Activated CD4-positive, alpha-beta memory T cell treated with anti-CD3 and anti-CD28 coated beads, Interleukin-2, amount 10 ng/mL, durations not matched to agents 7 days and 5 days (primary cell): ENCODE measurements at regions not wholly inside any gene's neighbourhood (a gene's known extent, or its start where the extent isn't known, plus 50 kb on each side); places are given as distances from the start of the nearest gene placed in this dataset.
"Not testable (repeated sequence)": the region's sequence is repeated elsewhere in the genome, so short reads cannot be mapped to it uniquely, and the experiment has no call there.

Experiments
- CTCF ChIA-PET: fragments of 350-600 bp; sonication (Branson Sonifier 250); formaldehyde crosslinking; loops from one replicate; lab custom pipeline; 2021; ENCODE audit warnings: antibody characterized with exemption, inconsistent platforms; lab: Charles Lee
- POLR2A ChIA-PET: fragments of 350-600 bp; sonication (Branson Sonifier 250); formaldehyde crosslinking; loops from one replicate; lab custom pipeline; 2021; ENCODE audit warnings: antibody characterized with exemption; lab: Charles Lee
- DNase-seq: peaks from one replicate; pipeline ENCODE4 v3.0.0-alpha.2; 2020
- H3K27ac Mint-ChIP-seq: one replicate; pipeline ENCODE4 v1.8.0; 2021; ENCODE audit warnings: mild to moderate bottlenecking, mixed read lengths
- H3K27me3 Mint-ChIP-seq: one replicate; pipeline ENCODE4 v1.8.0; 2021; ENCODE audit warnings: mixed read lengths
- H3K36me3 Mint-ChIP-seq: one replicate; pipeline ENCODE4 v1.8.0; 2021; ENCODE audit warnings: low read depth, mixed read lengths
- H3K4me1 Mint-ChIP-seq: one replicate; pipeline ENCODE4 v1.8.0; 2021; ENCODE audit warnings: mixed read lengths
- H3K4me3 Mint-ChIP-seq: one replicate; pipeline ENCODE4 v1.8.0; 2021; ENCODE audit warnings: mild to moderate bottlenecking, mixed read lengths
- H3K9me3 Mint-ChIP-seq: one replicate; pipeline ENCODE4 v1.8.0; 2021; ENCODE audit warnings: mixed read lengths

DNA sequence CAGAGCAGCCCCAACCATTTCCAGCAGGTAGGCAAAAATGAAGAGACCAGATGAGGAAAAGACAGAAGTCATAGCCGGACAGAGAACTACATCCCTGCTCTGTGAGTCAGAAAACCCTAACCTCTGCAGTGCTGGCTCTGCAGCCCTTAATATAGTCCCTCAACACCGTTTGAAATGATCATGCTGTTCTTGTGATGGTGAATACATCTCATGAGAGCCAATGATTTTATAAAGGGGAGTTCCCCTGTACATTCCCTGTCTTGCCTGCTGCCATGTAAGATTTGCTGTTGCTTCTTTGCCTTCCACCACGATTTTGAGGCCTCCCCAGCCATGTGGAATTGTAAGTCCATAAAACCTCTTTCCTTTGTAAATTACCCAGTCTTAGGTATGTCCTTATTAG lies 216.8 kb upstream of the RFX3 start:
- ChIA-PET POLR2A (no interaction called here), CTCF (no interaction called here)
- peaks cover 2% of the 10 kb centered on the region for H3K9me3 Mint-ChIP-seq
- no peaks in the 10 kb centered on the region for H3K36me3 Mint-ChIP-seq
- H3K4me1 Mint-ChIP-seq = peaks cover 15% of the 10 kb centered on the region
- no peak for DNase-seq
- peaks cover 4% of the 10 kb centered on the region for H3K27me3 Mint-ChIP-seq
- H3K27ac Mint-ChIP-seq = no peak overlapping the region
- no peak overlapping the region for H3K4me3 Mint-ChIP-seq

DNA sequence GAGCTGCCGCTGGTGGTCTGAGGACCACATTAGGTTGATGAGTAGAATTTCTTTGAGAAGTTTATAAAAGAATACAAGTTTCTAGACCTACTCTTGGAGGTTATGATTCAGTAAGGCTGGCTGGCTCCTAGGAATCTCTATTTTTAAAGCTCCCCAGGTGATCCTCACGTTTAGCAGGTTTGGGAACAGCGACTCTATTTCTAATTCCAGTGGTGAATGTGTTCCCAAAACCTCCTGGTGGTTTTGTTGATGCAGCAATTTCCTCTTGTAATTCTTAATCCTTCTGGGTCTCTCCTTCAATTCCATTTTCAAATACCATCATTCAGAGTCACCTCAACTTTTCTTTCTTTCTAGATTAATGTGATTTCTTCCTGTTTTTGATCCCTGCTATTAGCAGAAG lies 215.9 kb upstream of the RFX3 start:
- CTCF ChIA-PET = no interaction called here
- Mint-ChIP-seq H3K4me1 (peaks cover 15% of the 10 kb centered on the region), H3K27me3 (peaks cover 4% of the 10 kb centered on the region), H3K4me3 (no peak overlapping the region), H3K36me3 (no peaks in the 10 kb centered on the region), H3K27ac (no peak overlapping the region), H3K9me3 (peaks cover 2% of the 10 kb centered on the region)
- no peak for DNase-seq
- POLR2A ChIA-PET = interaction anchor here (1.1 kb wide), 1 partner anchor 215 kb away, joined by 3 read pairs; no protein-coding TSS in a partner anchor

DNA sequence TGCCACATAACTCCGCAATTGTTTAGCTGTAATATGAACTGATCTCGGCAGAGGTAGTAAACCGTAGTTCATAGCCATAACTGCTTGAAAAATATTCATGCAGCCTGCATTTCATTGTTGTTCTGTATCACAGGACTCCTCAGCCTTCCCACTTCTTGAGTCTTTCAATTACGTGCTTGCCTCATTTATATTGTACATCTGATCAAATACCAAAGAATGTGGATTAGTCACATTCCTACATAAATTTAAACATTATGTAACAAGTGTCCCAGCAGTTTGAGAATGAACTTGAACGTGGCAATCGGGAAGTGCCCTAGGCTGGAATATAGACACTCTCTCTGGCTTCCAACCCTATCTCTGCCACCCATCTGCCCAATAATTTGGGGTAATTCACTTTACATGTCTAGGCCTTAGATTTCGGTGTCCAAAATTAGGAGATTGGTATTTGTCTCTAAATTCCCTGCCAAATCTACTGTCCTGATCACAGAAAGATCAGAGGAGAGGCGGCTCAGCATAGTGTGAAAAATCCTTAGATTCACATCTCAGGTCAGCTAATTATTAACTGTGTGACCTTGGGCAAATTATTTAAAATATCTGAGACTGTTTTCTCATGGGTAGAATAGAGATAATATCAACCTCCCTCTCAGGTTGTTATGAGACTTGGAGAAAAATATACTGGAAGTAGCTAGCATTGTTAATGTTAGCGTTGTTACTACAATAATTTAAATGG lies 215.1 kb upstream of the RFX3 start:
- ChIA-PET POLR2A (interaction anchor here (1.1 kb wide), 1 partner anchor 214 kb away, joined by 3 read pairs; no protein-coding TSS in a partner anchor), CTCF (no interaction called here)
- Mint-ChIP-seq H3K27me3 (peaks cover 4% of the 10 kb centered on the region), H3K27ac (no peak overlapping the region), H3K9me3 (no peaks in the 10 kb centered on the region), H3K4me1 (peaks cover 10% of the 10 kb centered on the region), H3K36me3 (no peaks in the 10 kb centered on the region), H3K4me3 (no peak overlapping the region)
- DNase-seq = no peak

DNA sequence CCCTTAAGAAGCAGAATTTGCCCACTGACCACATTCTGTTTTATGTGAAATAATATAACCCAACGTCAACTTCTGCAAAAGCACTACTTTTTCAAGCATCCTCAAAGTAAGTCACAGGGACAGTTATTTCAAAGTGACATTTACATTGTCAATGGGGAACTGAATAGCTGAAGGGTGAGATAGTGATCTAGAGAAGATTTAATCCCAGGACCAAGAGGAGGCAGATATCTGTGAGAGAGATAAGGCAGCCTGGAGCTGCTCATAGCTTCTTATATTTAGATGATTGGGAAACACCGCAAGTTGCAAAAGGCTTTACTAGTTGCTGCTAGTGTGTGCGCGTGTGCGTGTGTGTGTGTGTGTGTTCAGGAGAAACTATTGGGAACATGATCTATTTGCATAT lies 210.4 kb upstream of the RFX3 start:
- Mint-ChIP-seq H3K9me3 (no peaks in the 10 kb centered on the region), H3K36me3 (no peaks in the 10 kb centered on the region), H3K27me3 (peaks cover 4% of the 10 kb centered on the region), H3K4me1 (peaks cover 24% of the 10 kb centered on the region), H3K27ac (no peak overlapping the region), H3K4me3 (no peak overlapping the region)
- ChIA-PET POLR2A (no interaction called here), CTCF (interaction anchor here (0.9 to 1.0 kb wide), 2 partner anchors 10 to 269 kb away, joined by 3 to 5 read pairs; no protein-coding TSS in a partner anchor)
- no peak for DNase-seq

GRCh38 chr9:3735251-3735650 lies 209.4 kb upstream of the RFX3 start:
- H3K9me3 Mint-ChIP-seq = no peaks in the 10 kb centered on the region
- no peaks in the 10 kb centered on the region for H3K27me3 Mint-ChIP-seq
- DNase-seq = no peak
- H3K4me3 Mint-ChIP-seq = no peak overlapping the region
- H3K36me3 Mint-ChIP-seq = no peaks in the 10 kb centered on the region
- H3K27ac Mint-ChIP-seq = no peak overlapping the region
- ChIA-PET POLR2A (no interaction called here), CTCF (interaction anchor here (0.7 to 4.2 kb wide), 5 partner anchors 9 to 381 kb away, joined by 3 to 31 read pairs (median 4); no protein-coding TSS in a partner anchor)
- H3K4me1 Mint-ChIP-seq = peaks cover 32% of the 10 kb centered on the region

DNA sequence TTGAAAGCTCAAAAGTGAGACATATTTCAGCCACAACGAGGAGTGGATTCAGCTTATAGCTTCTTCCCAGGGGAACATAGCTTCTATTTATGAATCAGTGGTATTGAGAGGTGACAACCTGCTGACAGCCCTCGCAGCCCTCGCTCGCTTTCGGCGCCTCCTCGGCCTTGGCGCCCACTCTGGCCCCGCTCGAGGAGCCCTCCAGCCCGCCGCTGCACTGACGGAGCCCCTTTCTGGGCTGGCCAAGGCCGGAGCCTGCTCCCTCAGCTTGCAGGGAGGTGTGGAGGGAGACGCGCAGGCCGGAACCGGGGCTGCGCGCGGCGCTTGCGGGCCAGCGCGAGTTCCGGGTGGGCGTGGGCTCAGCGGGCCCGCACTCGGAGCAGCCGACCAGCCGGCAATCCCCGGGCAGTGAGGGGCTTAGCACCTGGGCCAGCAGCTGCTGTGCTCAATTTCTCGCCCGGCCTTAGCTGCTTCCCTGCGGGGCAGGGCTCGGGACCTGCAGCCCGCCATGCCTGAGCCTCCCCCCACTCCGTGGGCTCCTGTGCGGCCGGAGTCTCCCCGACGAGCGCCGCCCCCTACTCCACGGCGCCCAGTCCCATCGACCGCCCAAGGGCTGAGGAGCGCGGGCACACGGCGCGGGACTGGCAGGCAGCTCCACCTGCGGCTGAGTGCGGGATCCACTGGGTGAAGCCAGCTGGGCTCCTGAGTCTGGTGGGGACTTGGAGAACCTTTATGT lies 207.9 kb upstream of the RFX3 start:
- H3K36me3 Mint-ChIP-seq, H3K9me3 Mint-ChIP-seq, POLR2A ChIA-PET, H3K27ac Mint-ChIP-seq, H3K27me3 Mint-ChIP-seq, H3K4me3 Mint-ChIP-seq, DNase-seq: not testable (repeated sequence)
- CTCF ChIA-PET = interaction anchor here (0.9 to 4.2 kb wide), 4 partner anchors 11 to 387 kb away, joined by 3 to 31 read pairs (median 4); no protein-coding TSS in a partner anchor
- H3K4me1 Mint-ChIP-seq = peaks cover 27% of the 10 kb centered on the region

DNA sequence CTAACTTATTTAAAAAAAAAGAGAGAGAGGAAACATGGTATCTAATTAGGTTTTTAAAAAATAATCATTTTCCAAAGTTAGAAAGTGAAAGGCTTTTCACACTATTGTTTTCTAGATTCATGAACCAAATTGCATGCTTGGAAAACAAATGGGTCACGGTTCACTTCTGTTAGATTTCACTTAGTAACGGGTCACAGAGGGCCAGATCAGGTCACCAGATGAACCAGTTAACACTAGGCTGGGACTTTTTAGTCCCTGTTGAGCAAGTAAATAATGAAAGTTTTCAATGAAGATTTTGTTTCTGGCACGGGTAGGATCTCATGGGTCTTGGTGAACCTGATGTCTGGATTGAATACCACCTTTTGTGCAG lies 207.2 kb upstream of the RFX3 start:
- Mint-ChIP-seq H3K9me3 (no peaks in the 10 kb centered on the region), H3K4me3 (no peak overlapping the region), H3K27ac (no peak overlapping the region), H3K27me3 (no peaks in the 10 kb centered on the region), H3K4me1 (peaks cover 27% of the 10 kb centered on the region), H3K36me3 (no peaks in the 10 kb centered on the region)
- CTCF ChIA-PET = interaction anchor here (0.9 to 4.2 kb wide), 3 partner anchors 383 to 634 kb away, joined by 3 to 31 read pairs (median 7); no protein-coding TSS in a partner anchor
- POLR2A ChIA-PET = interaction anchor here (1.3 kb wide), 1 partner anchor 206 kb away, joined by 5 read pairs; the partner anchor contains the start of gene RFX3
- no peak for DNase-seq

DNA sequence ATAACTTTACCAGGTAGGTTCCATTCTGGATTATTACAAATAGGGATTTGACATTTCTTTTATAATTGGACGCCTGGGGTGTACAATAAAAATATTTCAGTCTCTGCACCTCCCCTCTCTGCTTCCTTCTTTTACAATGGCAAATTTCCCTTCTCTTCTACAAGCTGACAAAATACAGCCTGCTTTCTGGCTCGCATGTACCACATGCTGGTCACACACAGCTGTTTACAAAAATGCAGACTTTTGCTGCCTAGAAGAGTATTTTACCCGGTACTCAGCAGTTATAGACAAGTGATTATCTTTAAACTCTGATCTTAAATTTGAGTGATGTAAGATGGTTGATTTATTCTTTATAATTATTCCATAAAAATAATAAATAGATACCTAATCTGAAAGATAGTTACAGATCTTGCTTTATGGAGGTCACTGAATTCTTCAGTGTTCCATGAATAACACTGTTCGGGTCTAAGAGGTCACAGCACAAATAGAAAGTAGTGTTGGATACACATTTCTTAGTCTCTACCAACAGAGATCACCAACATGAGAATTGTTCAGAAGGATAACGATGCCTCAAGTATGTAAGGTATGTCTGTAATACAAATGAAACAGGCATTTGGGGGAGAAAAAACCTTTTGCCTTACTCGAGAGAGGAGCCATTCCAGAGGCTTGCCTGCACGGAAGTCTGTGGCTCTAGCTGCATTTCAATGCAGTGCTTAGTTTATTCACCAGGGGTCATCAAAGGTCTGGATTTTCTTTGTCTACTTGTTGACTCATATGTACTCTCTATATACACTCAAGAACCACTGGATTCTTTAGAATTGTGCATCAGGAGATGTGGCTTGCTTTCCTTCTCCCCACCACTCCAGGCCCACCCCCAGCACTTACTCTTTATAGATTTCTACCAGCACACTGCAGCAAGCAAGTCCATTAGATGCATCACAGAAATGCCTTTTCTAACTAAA lies 206.6 kb upstream of the RFX3 start:
- Mint-ChIP-seq H3K27me3 (no peaks in the 10 kb centered on the region), H3K4me1 (peaks cover 27% of the 10 kb centered on the region), H3K9me3 (no peaks in the 10 kb centered on the region), H3K27ac (no peak overlapping the region), H3K4me3 (no peak overlapping the region), H3K36me3 (no peaks in the 10 kb centered on the region)
- CTCF ChIA-PET = interaction anchor here (0.7 to 4.2 kb wide), 7 partner anchors 11 to 634 kb away, joined by 3 to 31 read pairs (median 4); no protein-coding TSS in a partner anchor
- peak; percentile 44 for DNase-seq
- POLR2A ChIA-PET = interaction anchor here (1.3 to 1.6 kb wide), 2 partner anchors 205 to 206 kb away, joined by 5 to 7 read pairs; partner anchors contain the start of gene RFX3

DNA sequence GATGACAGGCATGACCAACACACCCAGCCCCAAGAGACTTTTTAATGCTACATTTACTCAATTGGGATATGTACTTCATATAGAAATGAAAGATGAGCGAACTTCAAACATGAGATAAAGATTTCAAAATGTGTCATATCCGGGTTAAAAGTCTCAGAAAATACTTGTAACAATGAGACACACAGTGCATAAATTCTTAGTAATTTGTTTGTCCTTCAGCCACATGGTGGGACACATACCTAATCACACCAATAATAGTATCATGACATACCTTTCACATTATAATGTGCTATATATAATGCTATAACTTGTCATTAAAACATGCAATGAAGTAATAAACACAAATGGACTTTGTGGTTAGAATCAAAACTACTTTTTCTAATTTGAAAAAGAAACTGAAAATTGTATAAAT lies 204.7 kb upstream of the RFX3 start:
- Mint-ChIP-seq H3K27ac (peak overlapping the region; percentile 59), H3K9me3 (no peaks in the 10 kb centered on the region), H3K4me3 (no peak overlapping the region), H3K36me3 (no peaks in the 10 kb centered on the region), H3K27me3 (no peaks in the 10 kb centered on the region), H3K4me1 (peaks cover 27% of the 10 kb centered on the region)
- ChIA-PET CTCF (no interaction called here), POLR2A (interaction anchor here (1.6 kb wide), 1 partner anchor 204 kb away, joined by 7 read pairs; no protein-coding TSS in a partner anchor)
- DNase-seq = no peak

DNA sequence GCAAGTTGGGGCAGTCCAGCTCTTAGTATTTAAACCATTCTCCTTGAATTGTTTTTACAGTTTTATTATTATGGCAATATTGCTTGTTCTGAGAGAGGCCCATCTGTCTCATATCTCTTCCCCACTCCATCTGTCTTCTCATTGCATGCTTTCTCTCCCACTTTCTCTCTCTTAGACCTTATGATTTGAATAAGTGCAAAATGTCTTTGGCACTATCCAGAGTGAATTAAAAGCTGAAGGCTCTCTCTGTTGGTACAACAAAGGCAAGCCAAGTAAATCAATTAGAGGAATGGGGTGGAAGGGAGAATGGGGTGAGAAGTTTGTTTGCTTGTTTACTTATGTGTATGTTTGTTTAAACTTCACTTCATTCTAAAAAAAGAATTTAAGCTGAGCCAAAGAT lies 195.3 kb upstream of the RFX3 start:
- POLR2A ChIA-PET = no interaction called here
- no peak for DNase-seq
- Mint-ChIP-seq H3K4me1 (no peaks in the 10 kb centered on the region), H3K27ac (no peak overlapping the region), H3K36me3 (no peaks in the 10 kb centered on the region), H3K4me3 (no peak overlapping the region), H3K9me3 (no peaks in the 10 kb centered on the region), H3K27me3 (peaks cover 18% of the 10 kb centered on the region)
- CTCF ChIA-PET = interaction anchor here (1.1 kb wide), 1 partner anchor 11 kb away, joined by 4 read pairs; no protein-coding TSS in a partner anchor

DNA sequence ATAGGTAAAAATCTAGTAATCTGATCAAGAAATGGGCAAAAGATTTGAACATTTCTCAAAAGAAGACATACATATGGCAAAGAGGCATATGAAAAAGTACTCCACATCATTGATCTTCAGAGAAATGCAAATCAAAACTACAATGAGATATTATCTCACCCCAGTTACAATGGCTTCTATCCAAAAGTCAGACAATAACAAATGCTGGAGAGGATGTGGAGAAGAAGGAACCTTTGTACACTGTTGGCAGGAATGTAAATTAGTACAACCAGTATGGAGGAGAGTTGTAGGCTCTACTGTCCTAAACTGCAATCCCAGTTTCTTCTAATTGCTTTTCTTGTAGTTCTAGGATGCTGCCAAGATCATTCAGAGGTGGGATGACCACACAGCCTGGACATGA lies 193.5 kb upstream of the RFX3 start:
- Mint-ChIP-seq H3K27me3 (peaks cover 28% of the 10 kb centered on the region), H3K27ac (no peak overlapping the region), H3K4me1 (no peaks in the 10 kb centered on the region), H3K36me3 (no peaks in the 10 kb centered on the region), H3K4me3 (no peak overlapping the region), H3K9me3 (no peaks in the 10 kb centered on the region)
- ChIA-PET POLR2A (no interaction called here), CTCF (no interaction called here)
- no peak for DNase-seq

DNA sequence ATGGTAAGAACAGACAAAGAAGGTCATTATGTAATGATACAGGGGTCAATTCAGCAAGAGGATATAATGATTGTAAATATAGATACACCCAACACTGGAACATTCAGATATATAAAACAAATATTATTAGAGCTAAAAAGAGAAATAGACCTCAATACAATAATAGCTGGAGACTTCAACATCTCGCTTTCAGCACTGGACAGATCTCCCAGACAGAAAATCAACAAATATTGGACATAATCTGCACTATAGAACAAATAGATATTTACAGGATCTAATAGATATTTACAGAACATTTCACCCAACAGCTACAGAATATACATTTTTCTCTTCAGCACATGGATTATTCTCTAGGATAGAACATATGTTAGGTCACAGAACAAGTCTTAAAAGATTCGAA lies 190.6 kb upstream of the RFX3 start:
- CTCF ChIA-PET = no interaction called here
- peaks cover 30% of the 10 kb centered on the region for H3K27me3 Mint-ChIP-seq

More for the DNA sequence above, 190.6 kb upstream of the RFX3 start:
- H3K4me3 Mint-ChIP-seq = no peak overlapping the region
- no peaks in the 10 kb centered on the region for H3K36me3 Mint-ChIP-seq
- DNase-seq = no peak
- no peaks in the 10 kb centered on the region for H3K4me1 Mint-ChIP-seq
- H3K27ac Mint-ChIP-seq = no peak overlapping the region
- POLR2A ChIA-PET = no interaction called here
- no peaks in the 10 kb centered on the region for H3K9me3 Mint-ChIP-seq
